CD14-positive monocyte (primary cell): ENCODE measurements at regions not wholly inside any gene's neighbourhood (a gene's known extent, or its start where the extent isn't known, plus 50 kb on each side); places are given as distances from the start of the nearest gene placed in this dataset.

Experiments used
- DNase-seq, 3 donors: peaks; one replicate each; pipeline ENCODE4 v3.0.0-alpha.2; 2011 to 2022
- H2AFZ ChIP-seq: 2 replicates; pipeline ENCODE4 v1.6.0; 2012; ENCODE audit warnings: mild to moderate bottlenecking, low read depth, low read length, inconsistent platforms; ENCODE audit not compliant: insufficient read depth, poor library complexity, severe bottlenecking
- H3K27ac ChIP-seq, 2 donors: 1 replicate in 1 of 2; 2 replicates in 1 of 2; pipeline ENCODE4 v1.5.1; 2012 to 2013; ENCODE audit warnings: low read length in 2 of 2, control low read depth in 1 of 2, inconsistent platforms in 1 of 2, low read depth in 1 of 2, mild to moderate bottlenecking in 1 of 2
- H3K27me3 ChIP-seq, 2 donors: one replicate each; pipeline versions ENCODE4 v1.6.0 to v1.6.1; 2011 to 2013; ENCODE audit warnings: low read length in 2 of 2; ENCODE audit not compliant: control insufficient read depth in 2 of 2, insufficient read depth in 2 of 2
- H3K36me3 ChIP-seq, 2 donors: replicated peaks in 1 of 2; 1 replicate in 1 of 2; 2 replicates in 1 of 2; pipeline versions ENCODE4 v1.5.1 to v1.6.1; 2012 to 2013; ENCODE audit warnings: low read length in 2 of 2, control low read depth in 1 of 2, inconsistent platforms in 1 of 2, mild to moderate bottlenecking in 1 of 2; ENCODE audit not compliant: insufficient read depth in 2 of 2, control insufficient read depth in 1 of 2
- H3K4me1 ChIP-seq, 2 donors: 1 replicate in 1 of 2; 2 replicates in 1 of 2; pipeline versions ENCODE4 v1.5.1 to v1.6.1; 2012 to 2013; ENCODE audit warnings: low read length in 2 of 2, control low read depth in 1 of 2, inconsistent platforms in 1 of 2, mild to moderate bottlenecking in 1 of 2, moderate library complexity in 1 of 2; ENCODE audit not compliant: insufficient read depth in 2 of 2, control insufficient read depth in 1 of 2
- H3K4me2 ChIP-seq: replicated peaks from 2 replicates; pipeline ENCODE3; 2012; ENCODE audit warnings: low read length, moderate library complexity, mild to moderate bottlenecking; ENCODE audit not compliant: poor library complexity, severe bottlenecking; ENCODE audit errors: extremely low read depth
- H3K4me3 ChIP-seq, 3 experiments: fragments of 200-600 bp in 1 of 3; sonication (generic) in 1 of 3; replicated peaks in 1 of 3; 1 replicate in 2 of 3; 2 replicates in 1 of 3; pipeline ENCODE4 v1.5.1; 2011 to 2013; ENCODE audit warnings: low read length in 3 of 3, mild to moderate bottlenecking in 3 of 3, control low read depth in 2 of 3, low read depth in 2 of 3, inconsistent platforms in 1 of 3, moderate library complexity in 1 of 3
- H3K79me2 ChIP-seq: 2 replicates; pipeline ENCODE4 v1.6.0; 2012; ENCODE audit warnings: mild to moderate bottlenecking, control low read depth, inconsistent platforms, low read length, moderate library complexity; ENCODE audit not compliant: insufficient read depth
- H3K9ac ChIP-seq: 2 replicates; pipeline ENCODE4 v1.6.0; 2017; ENCODE audit warnings: low read length, mild to moderate bottlenecking; ENCODE audit not compliant: insufficient read depth, poor library complexity, severe bottlenecking
- H3K9me3 ChIP-seq, 2 donors: replicated peaks in 1 of 2; 1 replicate in 1 of 2; 2 replicates in 1 of 2; pipeline versions ENCODE4 v1.5.1 to v1.6.1; 2012 to 2013; ENCODE audit warnings: low read length in 2 of 2, control low read depth in 1 of 2; ENCODE audit not compliant: control insufficient read depth in 1 of 2, insufficient read depth in 1 of 2
- H4K20me1 ChIP-seq: 2 replicates; pipeline ENCODE4 v1.6.0; 2012; ENCODE audit warnings: mild to moderate bottlenecking, low read length, control low read depth, moderate library complexity; ENCODE audit not compliant: insufficient read depth
- H3K27ac Mint-ChIP-seq, 7 donors: one replicate each; pipeline ENCODE4 v1.8.0; 2020; ENCODE audit warnings: mild to moderate bottlenecking in 7 of 7, mixed read lengths in 7 of 7, moderate library complexity in 6 of 7, inconsistent platforms in 2 of 7
- H3K27me3 Mint-ChIP-seq, 3 donors: one replicate each; pipeline ENCODE4 v1.8.0; 2021 to 2022; ENCODE audit warnings: low read depth in 3 of 3, mild to moderate bottlenecking in 3 of 3, mixed read lengths in 3 of 3, moderate library complexity in 3 of 3, inconsistent platforms in 1 of 3
- H3K36me3 Mint-ChIP-seq, 2 donors: one replicate each; pipeline ENCODE4 v1.8.0; 2020; ENCODE audit warnings: mixed read lengths in 2 of 2, inconsistent platforms in 1 of 2, mild to moderate bottlenecking in 1 of 2
- H3K4me1 Mint-ChIP-seq: one replicate; pipeline ENCODE4 v1.8.0; 2020; ENCODE audit warnings: mild to moderate bottlenecking, mixed read lengths
- H3K4me3 Mint-ChIP-seq, 2 donors: one replicate each; pipeline ENCODE4 v1.8.0; 2020; ENCODE audit warnings: mild to moderate bottlenecking in 2 of 2, mixed read lengths in 2 of 2, moderate library complexity in 1 of 2
- H3K9me3 Mint-ChIP-seq, 7 donors: one replicate each; pipeline ENCODE4 v1.8.0; 2020 to 2022; ENCODE audit warnings: mixed read lengths in 7 of 7, mild to moderate bottlenecking in 6 of 7, moderate library complexity in 6 of 7, inconsistent platforms in 2 of 7
- WGBS: methylation state at CpG from one replicate; pipeline ENCODE4 v1.1.5; 2013; ENCODE audit warnings: missing lambda C conversion rate; ENCODE audit not compliant: insufficient coverage; 5-methylcytosine and 5-hydroxymethylcytosine counted together
- intact Hi-C, 2 donors: fragments of 100-400 bp; cut with micrococcal nuclease; formaldehyde crosslinking; loops; one replicate each; pipeline versions ENCODE4 v1.15.0 to v1.15.1; 2023
- TF ChIP-seq, protein P1 (sequence below): fragments of 200-600 bp; IDR thresholded peaks from one replicate; pipeline ENCODE4 v1.8.0; 2022; ENCODE audit warnings: antibody characterized with exemption, mild to moderate bottlenecking

DNA sequence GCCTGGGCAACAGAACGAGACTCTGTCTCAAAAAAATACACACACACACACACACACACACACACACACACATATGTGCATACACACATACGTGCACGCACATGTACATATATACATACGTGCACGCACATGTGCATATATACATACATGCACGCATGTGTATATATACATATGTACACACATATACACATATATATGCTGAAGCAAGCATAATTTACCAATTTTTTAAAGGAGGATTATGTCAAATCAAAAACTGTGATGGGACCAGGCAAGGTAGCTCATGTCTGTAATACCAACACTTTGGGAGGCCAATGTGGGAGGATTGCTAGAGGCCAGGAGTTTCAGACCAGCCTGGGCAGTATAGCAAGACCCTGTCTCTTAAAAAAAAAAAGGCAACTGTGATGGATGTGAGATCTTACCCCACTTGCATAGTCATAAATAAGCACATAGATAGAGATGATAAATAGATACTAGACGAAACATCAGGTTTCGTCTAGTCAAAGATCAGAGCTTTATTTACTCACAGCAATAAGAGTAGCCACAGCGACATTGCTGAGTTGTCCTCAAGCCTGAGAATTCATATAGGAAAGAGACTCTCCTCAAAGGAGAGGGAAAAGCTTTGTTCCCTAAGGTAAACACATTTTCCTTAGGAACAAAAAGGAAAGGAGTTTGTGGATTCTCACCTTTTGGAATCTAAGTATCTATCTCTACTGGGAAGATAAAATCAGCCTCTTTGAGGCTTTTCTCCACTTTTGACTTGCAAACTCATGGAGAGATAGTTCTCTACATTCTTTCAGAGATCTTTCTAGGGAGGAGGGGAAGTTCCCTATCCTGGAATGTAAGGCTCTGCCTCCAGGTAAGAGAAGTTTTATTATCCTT, 74.7 kb upstream of the AMN1 start:
- TF ChIP-seq, protein P1, sequence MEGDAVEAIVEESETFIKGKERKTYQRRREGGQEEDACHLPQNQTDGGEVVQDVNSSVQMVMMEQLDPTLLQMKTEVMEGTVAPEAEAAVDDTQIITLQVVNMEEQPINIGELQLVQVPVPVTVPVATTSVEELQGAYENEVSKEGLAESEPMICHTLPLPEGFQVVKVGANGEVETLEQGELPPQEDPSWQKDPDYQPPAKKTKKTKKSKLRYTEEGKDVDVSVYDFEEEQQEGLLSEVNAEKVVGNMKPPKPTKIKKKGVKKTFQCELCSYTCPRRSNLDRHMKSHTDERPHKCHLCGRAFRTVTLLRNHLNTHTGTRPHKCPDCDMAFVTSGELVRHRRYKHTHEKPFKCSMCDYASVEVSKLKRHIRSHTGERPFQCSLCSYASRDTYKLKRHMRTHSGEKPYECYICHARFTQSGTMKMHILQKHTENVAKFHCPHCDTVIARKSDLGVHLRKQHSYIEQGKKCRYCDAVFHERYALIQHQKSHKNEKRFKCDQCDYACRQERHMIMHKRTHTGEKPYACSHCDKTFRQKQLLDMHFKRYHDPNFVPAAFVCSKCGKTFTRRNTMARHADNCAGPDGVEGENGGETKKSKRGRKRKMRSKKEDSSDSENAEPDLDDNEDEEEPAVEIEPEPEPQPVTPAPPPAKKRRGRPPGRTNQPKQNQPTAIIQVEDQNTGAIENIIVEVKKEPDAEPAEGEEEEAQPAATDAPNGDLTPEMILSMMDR = no peak
- H3K9ac ChIP-seq = no peak overlapping the region
- H3K27ac ChIP-seq = no peak overlapping the region
- H3K4me1 Mint-ChIP-seq = no peaks in the 10 kb centered on the region
- DNase-seq = no peak
- no peaks in the 10 kb centered on the region for H3K27me3 Mint-ChIP-seq
- H3K27me3 ChIP-seq = no peaks in the 10 kb centered on the region
- H3K4me3 ChIP-seq = no peak overlapping the region
- H3K4me1 ChIP-seq = no peaks in the 10 kb centered on the region
- intact Hi-C loops = no loop called here
- no CpG with 5 or more reads among the region's 9 CpGs for WGBS
- H3K9me3 ChIP-seq = no peaks in the 10 kb centered on the region
- peaks cover 0 to 6% (median 3%) of the 10 kb centered on the region in 7 donors for H3K9me3 Mint-ChIP-seq
- H3K27ac Mint-ChIP-seq = peak overlapping the region in 1 of 7 donors; percentile 4
- H2AFZ ChIP-seq = no peak overlapping the region
- H3K4me2 ChIP-seq = no peak overlapping the region
- no peaks in the 10 kb centered on the region for H3K36me3 ChIP-seq
- H3K4me3 Mint-ChIP-seq = no peak overlapping the region
- H3K36me3 Mint-ChIP-seq = no peaks in the 10 kb centered on the region
- H4K20me1 ChIP-seq = no peaks in the 10 kb centered on the region
- H3K79me2 ChIP-seq = no peaks in the 10 kb centered on the region

DNA sequence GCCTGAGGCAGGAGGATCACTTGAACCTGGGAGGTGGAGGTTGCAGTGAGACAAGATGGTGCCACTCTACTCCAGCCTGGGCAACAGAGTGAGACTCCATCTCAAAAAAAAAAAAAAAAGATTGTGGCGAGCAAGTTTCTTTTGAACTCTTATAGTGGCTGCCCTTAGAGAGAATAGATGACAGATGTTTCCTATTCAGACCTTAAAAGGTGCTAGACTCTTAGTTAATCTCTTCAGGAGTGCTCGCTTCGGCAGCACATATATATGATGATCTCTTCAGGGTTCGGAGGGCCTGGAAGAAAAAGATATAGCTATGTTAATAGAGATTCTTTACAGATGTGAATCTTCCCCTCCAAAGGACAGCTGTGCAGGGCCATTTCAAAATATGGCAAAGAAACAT, 73.1 kb upstream of the AMN1 start:
- WGBS = no CpG with 5 or more reads among the region's 4 CpGs
- H3K4me1 Mint-ChIP-seq = peaks cover 5% of the 10 kb centered on the region

More for the DNA sequence above, 73.1 kb upstream of the AMN1 start:
- no peaks in the 10 kb centered on the region for H3K9me3 ChIP-seq
- Mint-ChIP-seq H3K27ac (no peak overlapping the region), H3K36me3 (no peaks in the 10 kb centered on the region), H3K4me3 (no peak overlapping the region), H3K27me3 (peaks cover 0 to 2% (median 0%) of the 10 kb centered on the region in 3 donors), H3K9me3 (peaks cover 3 to 16% (median 5%) of the 10 kb centered on the region in 7 donors)
- intact Hi-C loops = no loop called here
- no peaks in the 10 kb centered on the region for H4K20me1 ChIP-seq
- H3K79me2 ChIP-seq = no peaks in the 10 kb centered on the region
- TF ChIP-seq, protein P1 = no peak
- H2AFZ ChIP-seq = no peak overlapping the region
- DNase-seq = no peak
- H3K27me3 ChIP-seq = no peaks in the 10 kb centered on the region
- no peaks in the 10 kb centered on the region for H3K4me1 ChIP-seq
- no peaks in the 10 kb centered on the region for H3K36me3 ChIP-seq
- H3K4me3 ChIP-seq = no peak overlapping the region
- H3K27ac ChIP-seq = no peak overlapping the region
- H3K4me2 ChIP-seq = no peak overlapping the region
- H3K9ac ChIP-seq = no peak overlapping the region
